Activated T-helper 1 cell treated with anti-CD3 and anti-CD28 coated beads, Interleukin-12 subunit alpha, Interleukin-12 subunit beta, Interleukin-2, Interleukin-4 antibody, amounts not matched to agents 30 ng/mL and 10 ng/mL and 1 ng/mL, durations not matched to agents 14 hours and 24 hours and 36 hours (primary cell): ENCODE measurements at regions not wholly inside any gene's neighbourhood (a gene's known extent, or its start where the extent isn't known, plus 50 kb on each side); places are given as distances from the start of the nearest gene placed in this dataset.

ENCODE experiments used
- DNase-seq: peaks from one replicate; pipeline ENCODE4 v3.0.0; 2021; ENCODE audit warnings: low spot score
- H3K27ac Mint-ChIP-seq: one replicate; pipeline ENCODE4 v1.8.0; 2021; ENCODE audit warnings: mild to moderate bottlenecking, mixed read lengths
- H3K27me3 Mint-ChIP-seq: one replicate; pipeline ENCODE4 v1.8.0; 2022; ENCODE audit warnings: mild to moderate bottlenecking, moderate library complexity, mixed read lengths; ENCODE audit not compliant: insufficient read depth
- H3K36me3 Mint-ChIP-seq: one replicate; pipeline ENCODE4 v1.8.0; 2021; ENCODE audit warnings: low read depth, mixed read lengths
- H3K4me1 Mint-ChIP-seq: one replicate; pipeline ENCODE4 v1.8.0; 2021; ENCODE audit warnings: low read depth, mixed read lengths
- H3K4me3 Mint-ChIP-seq: one replicate; pipeline ENCODE4 v1.8.0; 2021; ENCODE audit warnings: mild to moderate bottlenecking, moderate library complexity, mixed read lengths
- H3K9me3 Mint-ChIP-seq: one replicate; pipeline ENCODE4 v1.8.0; 2021; ENCODE audit warnings: mixed read lengths
- intact Hi-C: fragments of 100-400 bp; cut with micrococcal nuclease; formaldehyde crosslinking; loops from one replicate; pipeline ENCODE4 v1.15.1; 2024

GRCh38 chr5:4203146-4203545 is 607.5 kb downstream of the IRX1 start:
- no peak overlapping the region for H3K4me3 Mint-ChIP-seq
- no peak overlapping the region for H3K27ac Mint-ChIP-seq
- H3K9me3 Mint-ChIP-seq = no peaks in the 10 kb centered on the region
- no peaks in the 10 kb centered on the region for H3K4me1 Mint-ChIP-seq
- DNase-seq = no peak
- H3K27me3 Mint-ChIP-seq = no peaks in the 10 kb centered on the region
- H3K36me3 Mint-ChIP-seq = no peaks in the 10 kb centered on the region
- intact Hi-C loops = no loop called here

GRCh38 chr5:4204276-4205141 is 608.9 kb downstream of the IRX1 start:
- intact Hi-C loops = no loop called here
- no peaks in the 10 kb centered on the region for H3K36me3 Mint-ChIP-seq
- DNase-seq = no peak
- no peaks in the 10 kb centered on the region for H3K4me1 Mint-ChIP-seq
- peaks cover 5% of the 10 kb centered on the region for H3K9me3 Mint-ChIP-seq
- no peak overlapping the region for H3K4me3 Mint-ChIP-seq
- H3K27me3 Mint-ChIP-seq = no peaks in the 10 kb centered on the region
- H3K27ac Mint-ChIP-seq = no peak overlapping the region

DNA sequence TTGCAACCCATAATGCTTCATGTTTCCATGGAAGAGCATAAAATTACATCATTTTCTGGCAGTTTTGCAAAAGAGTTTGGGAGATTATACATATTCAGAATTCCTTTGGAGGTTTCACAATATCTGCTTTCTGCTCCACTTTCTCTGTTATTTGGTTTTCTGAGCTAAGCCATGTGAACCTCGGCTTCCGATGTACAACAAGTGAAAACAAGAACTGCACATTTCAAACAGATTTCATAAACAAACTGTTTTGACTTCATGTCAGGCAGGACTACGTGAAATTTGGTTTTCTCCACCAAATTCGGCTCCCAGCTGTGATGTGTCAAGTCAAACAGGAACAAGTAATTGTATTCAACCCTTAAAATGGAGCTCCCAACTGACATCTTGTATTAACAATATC is 609.8 kb downstream of the IRX1 start:
- Mint-ChIP-seq H3K9me3 (peaks cover 6% of the 10 kb centered on the region), H3K36me3 (no peaks in the 10 kb centered on the region), H3K4me1 (no peaks in the 10 kb centered on the region), H3K27me3 (no peaks in the 10 kb centered on the region), H3K27ac (no peak overlapping the region), H3K4me3 (no peak overlapping the region)
- intact Hi-C loops = no loop called here
- DNase-seq = no peak

GRCh38 chr5:4206127-4206526 is 610.5 kb downstream of the IRX1 start:
- Mint-ChIP-seq H3K27ac (no peak overlapping the region), H3K4me1 (no peaks in the 10 kb centered on the region), H3K36me3 (no peaks in the 10 kb centered on the region), H3K27me3 (no peaks in the 10 kb centered on the region), H3K4me3 (no peak overlapping the region), H3K9me3 (peaks cover 6% of the 10 kb centered on the region)
- intact Hi-C loops = no loop called here
- DNase-seq = no peak

- no peak overlapping the region for H3K27ac Mint-ChIP-seq
- intact Hi-C loops = no loop called here
- no peaks in the 10 kb centered on the region for H3K36me3 Mint-ChIP-seq
- no peak for DNase-seq
- H3K4me1 Mint-ChIP-seq = no peaks in the 10 kb centered on the region
- no peak overlapping the region for H3K4me3 Mint-ChIP-seq
- peaks cover 6% of the 10 kb centered on the region for H3K9me3 Mint-ChIP-seq
- no peaks in the 10 kb centered on the region for H3K27me3 Mint-ChIP-seq
These were observed 611.9 kb downstream of the IRX1 start for GRCh38 chr5:4207486-4207885.

DNA sequence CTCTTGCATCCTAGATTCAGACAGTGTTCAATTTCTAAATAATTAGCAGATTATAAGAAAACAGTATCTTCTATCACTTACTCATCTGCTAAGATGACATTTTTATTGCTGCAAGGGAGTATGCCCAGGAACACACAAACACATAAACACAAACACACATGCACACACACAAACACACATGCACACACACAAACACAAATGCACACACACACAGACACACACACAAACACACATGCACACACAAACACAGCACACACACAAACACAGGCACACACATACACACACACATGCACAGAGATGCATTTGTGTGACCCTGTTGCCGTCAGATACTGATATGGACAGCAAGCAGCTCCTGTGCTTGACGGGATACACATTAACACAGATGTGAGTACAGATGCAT is 612.9 kb downstream of the IRX1 start:
- Mint-ChIP-seq H3K27ac (no peak overlapping the region), H3K27me3 (no peaks in the 10 kb centered on the region), H3K4me3 (no peak overlapping the region), H3K4me1 (no peaks in the 10 kb centered on the region), H3K36me3 (no peaks in the 10 kb centered on the region), H3K9me3 (peaks cover 11% of the 10 kb centered on the region)
- intact Hi-C loops = no loop called here
- no peak for DNase-seq

GRCh38 chr5:4208996-4209395 is 613.4 kb downstream of the IRX1 start:
- Mint-ChIP-seq H3K4me1 (no peaks in the 10 kb centered on the region), H3K4me3 (no peak overlapping the region), H3K27me3 (no peaks in the 10 kb centered on the region), H3K27ac (no peak overlapping the region), H3K9me3 (peaks cover 12% of the 10 kb centered on the region), H3K36me3 (no peaks in the 10 kb centered on the region)
- intact Hi-C loops = no loop called here
- DNase-seq = no peak

DNA sequence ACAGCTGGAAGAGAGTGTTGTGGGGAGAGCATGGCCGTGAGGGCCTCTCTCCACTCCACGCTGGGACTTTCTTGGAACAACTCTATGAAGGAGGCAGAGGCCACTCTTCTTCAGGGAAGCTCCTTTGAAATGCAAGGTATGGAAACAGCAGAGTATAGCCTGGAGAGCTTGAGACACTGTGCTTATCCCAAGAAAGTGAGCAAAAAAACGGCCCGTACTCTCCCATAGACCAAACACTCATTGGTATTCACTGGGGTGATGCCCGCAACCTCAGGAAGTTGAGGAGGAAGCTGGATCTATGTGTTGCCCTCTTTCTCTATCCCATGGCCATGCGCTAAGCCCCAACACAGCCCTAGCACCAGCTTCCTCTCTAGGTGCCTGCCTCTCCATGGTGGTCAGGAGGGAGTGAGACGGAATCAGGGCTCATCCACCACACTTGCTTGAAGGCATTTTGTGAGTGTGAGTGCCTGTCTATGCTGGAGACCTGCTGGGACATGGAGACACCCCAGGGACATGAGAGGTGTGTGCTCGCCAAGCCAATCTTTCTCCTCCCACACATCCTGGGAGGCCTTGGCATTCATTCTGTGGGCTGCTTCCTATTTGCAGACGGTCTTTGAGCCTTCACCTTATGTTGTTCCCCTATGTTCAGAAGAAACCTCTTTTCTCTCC is 616.6 kb downstream of the IRX1 start:
- Mint-ChIP-seq H3K36me3 (no peaks in the 10 kb centered on the region), H3K27me3 (no peaks in the 10 kb centered on the region), H3K4me3 (no peak overlapping the region), H3K27ac (no peak overlapping the region), H3K9me3 (peaks cover 12% of the 10 kb centered on the region), H3K4me1 (no peaks in the 10 kb centered on the region)
- no peak for DNase-seq
- intact Hi-C loops = no loop called here

- no peaks in the 10 kb centered on the region for H3K27me3 Mint-ChIP-seq
- peaks cover 12% of the 10 kb centered on the region for H3K9me3 Mint-ChIP-seq
- no peak for DNase-seq
- no peak overlapping the region for H3K27ac Mint-ChIP-seq
- H3K4me3 Mint-ChIP-seq = no peak overlapping the region
- no peaks in the 10 kb centered on the region for H3K4me1 Mint-ChIP-seq
- H3K36me3 Mint-ChIP-seq = no peaks in the 10 kb centered on the region
- intact Hi-C loops = no loop called here
These were observed 617.6 kb downstream of the IRX1 start for GRCh38 chr5:4212981-4213819.

DNA sequence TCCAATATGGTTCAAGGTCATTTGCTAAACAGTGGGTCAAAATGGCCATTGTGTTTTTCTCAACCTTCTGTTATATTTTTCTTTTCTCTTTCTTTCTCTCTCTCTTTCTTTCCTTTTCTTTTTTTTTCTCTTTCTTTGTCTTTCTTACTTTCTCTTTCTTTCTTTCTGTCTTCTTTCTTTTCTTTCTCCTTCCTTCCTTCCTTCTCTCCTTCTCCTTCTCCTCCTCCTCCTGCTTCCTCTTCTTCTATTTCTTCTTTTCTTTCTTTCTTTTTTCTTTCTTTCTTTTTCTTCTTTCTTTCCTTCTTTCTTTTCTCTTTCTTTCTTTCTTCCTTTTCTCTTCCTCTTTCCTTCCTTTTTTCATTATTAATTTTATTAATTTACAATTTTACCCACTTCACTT is 619.5 kb downstream of the IRX1 start:
- intact Hi-C loops = no loop called here
- Mint-ChIP-seq H3K9me3 (peaks cover 8% of the 10 kb centered on the region), H3K4me1 (no peaks in the 10 kb centered on the region), H3K27ac (no peak overlapping the region), H3K36me3 (no peaks in the 10 kb centered on the region), H3K4me3 (no peak overlapping the region), H3K27me3 (no peaks in the 10 kb centered on the region)
- DNase-seq = no peak

DNA sequence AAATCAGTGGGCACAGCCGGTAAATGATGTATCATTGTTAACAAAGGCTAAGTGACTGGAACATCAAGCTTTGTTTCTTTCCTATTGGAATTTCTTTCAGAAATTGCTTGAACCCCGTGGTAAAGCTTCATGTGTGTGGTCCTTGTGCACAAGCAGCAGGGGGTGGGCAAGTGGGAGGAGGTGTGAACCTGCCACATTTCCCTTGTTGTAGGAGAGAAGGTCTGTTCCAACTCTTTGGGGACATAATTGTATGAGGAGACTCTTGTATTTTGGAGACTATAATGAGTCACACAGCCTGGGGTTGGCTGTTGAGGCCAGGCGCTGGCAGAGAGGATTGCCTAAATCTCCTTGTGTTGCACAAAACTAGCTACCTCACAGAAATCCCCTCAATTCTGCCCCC is 620.5 kb downstream of the IRX1 start:
- H3K27me3 Mint-ChIP-seq = no peaks in the 10 kb centered on the region
- H3K9me3 Mint-ChIP-seq = peaks cover 9% of the 10 kb centered on the region
- no peak for DNase-seq
- H3K4me3 Mint-ChIP-seq = no peak overlapping the region
- no peaks in the 10 kb centered on the region for H3K4me1 Mint-ChIP-seq
- H3K36me3 Mint-ChIP-seq = no peaks in the 10 kb centered on the region
- intact Hi-C loops = no loop called here
- H3K27ac Mint-ChIP-seq = no peak overlapping the region

GRCh38 chr5:4220016-4220415 is 624.4 kb downstream of the IRX1 start:
- H3K4me3 Mint-ChIP-seq = no peak overlapping the region
- no peak for DNase-seq
- H3K36me3 Mint-ChIP-seq = no peaks in the 10 kb centered on the region
- intact Hi-C loops = no loop called here
- no peak overlapping the region for H3K27ac Mint-ChIP-seq
- no peaks in the 10 kb centered on the region for H3K4me1 Mint-ChIP-seq
- peaks cover 12% of the 10 kb centered on the region for H3K9me3 Mint-ChIP-seq
- H3K27me3 Mint-ChIP-seq = no peaks in the 10 kb centered on the region

- H3K27ac Mint-ChIP-seq = no peak overlapping the region
- no peaks in the 10 kb centered on the region for H3K4me1 Mint-ChIP-seq
- H3K27me3 Mint-ChIP-seq = no peaks in the 10 kb centered on the region
- peaks cover 12% of the 10 kb centered on the region for H3K9me3 Mint-ChIP-seq
- no peaks in the 10 kb centered on the region for H3K36me3 Mint-ChIP-seq
- intact Hi-C loops = no loop called here
- no peak for DNase-seq
- no peak overlapping the region for H3K4me3 Mint-ChIP-seq
These were observed 625.4 kb downstream of the IRX1 start for GRCh38 chr5:4221048-4221447.
